Bronchial epithelial cell (primary cell): ENCODE measurements at regions not wholly inside any gene's neighbourhood (a gene's known extent, or its start where the extent isn't known, plus 50 kb on each side); places are given as distances from the start of the nearest gene placed in this dataset.

Source experiments
- DNase-seq: peaks from one replicate; pipeline ENCODE4 v3.0.0-alpha.2; 2010; ENCODE audit warnings: low read depth
- FAIRE-seq: peaks from 2 replicates; lab custom pipeline; 2011; peaks lifted over from hg19 to GRCh38; lab: Jason Lieb, UNC
- H3K27me3 ChIP-seq: 2 replicates; pipeline ENCODE4 v1.5.1; 2011; ENCODE audit warnings: low read length; ENCODE audit not compliant: control insufficient read depth, insufficient read depth
- H3K36me3 ChIP-seq: 2 replicates; pipeline ENCODE4 v1.5.1; 2011; ENCODE audit warnings: low read length; ENCODE audit not compliant: control insufficient read depth, insufficient read depth
- H3K4me3 ChIP-seq: 2 replicates; pipeline ENCODE4 v1.5.1; 2011; ENCODE audit warnings: mild to moderate bottlenecking, low read depth, low read length, control low read depth
- TF ChIP-seq, protein P1 (sequence below): IDR thresholded peaks from 2 replicates; pipeline ENCODE4 v1.5.1; 2011; ENCODE audit warnings: mild to moderate bottlenecking, moderate library complexity, low read length, control low read depth, inconsistent platforms; ENCODE audit not compliant: insufficient read depth, severe bottlenecking

DNA sequence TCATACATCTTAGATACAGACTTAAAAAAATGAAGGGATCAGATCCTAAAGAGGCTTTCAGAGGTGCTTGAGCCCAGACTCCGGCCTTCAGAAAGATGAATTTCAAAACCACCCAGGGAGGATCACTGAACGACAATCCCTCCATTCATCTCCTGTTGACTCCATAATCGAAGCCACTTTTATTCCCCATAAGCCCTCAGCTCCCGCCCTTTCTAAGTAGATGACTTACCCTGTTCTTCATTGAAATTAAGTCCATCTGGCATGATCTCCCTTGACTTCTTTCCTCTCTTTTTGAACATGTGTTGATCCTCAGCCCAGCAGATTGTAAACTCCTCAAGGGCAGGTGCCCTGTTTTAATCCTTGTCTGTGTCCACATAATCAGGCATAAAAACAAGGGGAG is 50.8 kb upstream of the ASTN2 start:
- TF ChIP-seq, protein P1, sequence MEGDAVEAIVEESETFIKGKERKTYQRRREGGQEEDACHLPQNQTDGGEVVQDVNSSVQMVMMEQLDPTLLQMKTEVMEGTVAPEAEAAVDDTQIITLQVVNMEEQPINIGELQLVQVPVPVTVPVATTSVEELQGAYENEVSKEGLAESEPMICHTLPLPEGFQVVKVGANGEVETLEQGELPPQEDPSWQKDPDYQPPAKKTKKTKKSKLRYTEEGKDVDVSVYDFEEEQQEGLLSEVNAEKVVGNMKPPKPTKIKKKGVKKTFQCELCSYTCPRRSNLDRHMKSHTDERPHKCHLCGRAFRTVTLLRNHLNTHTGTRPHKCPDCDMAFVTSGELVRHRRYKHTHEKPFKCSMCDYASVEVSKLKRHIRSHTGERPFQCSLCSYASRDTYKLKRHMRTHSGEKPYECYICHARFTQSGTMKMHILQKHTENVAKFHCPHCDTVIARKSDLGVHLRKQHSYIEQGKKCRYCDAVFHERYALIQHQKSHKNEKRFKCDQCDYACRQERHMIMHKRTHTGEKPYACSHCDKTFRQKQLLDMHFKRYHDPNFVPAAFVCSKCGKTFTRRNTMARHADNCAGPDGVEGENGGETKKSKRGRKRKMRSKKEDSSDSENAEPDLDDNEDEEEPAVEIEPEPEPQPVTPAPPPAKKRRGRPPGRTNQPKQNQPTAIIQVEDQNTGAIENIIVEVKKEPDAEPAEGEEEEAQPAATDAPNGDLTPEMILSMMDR = no peak
- DNase-seq = no peak
- Histone ChIP-seq H3K36me3 (no peaks in the 10 kb centered on the region), H3K27me3 (no peaks in the 10 kb centered on the region), H3K4me3 (no peak overlapping the region)
- FAIRE-seq = no peak

- FAIRE-seq = no peak
- H3K36me3 ChIP-seq = no peaks in the 10 kb centered on the region
- no peak for DNase-seq
- TF ChIP-seq, protein P1 = no peak
- H3K4me3 ChIP-seq = no peak overlapping the region
- H3K27me3 ChIP-seq = no peaks in the 10 kb centered on the region
Observed at GRCh38 chr9:117464941-117465616, 50.2 kb upstream of the ASTN2 start.
